H9 (cell line): ENCODE measurements at regions not wholly inside any gene's neighbourhood (a gene's known extent, or its start where the extent isn't known, plus 50 kb on each side); places are given as distances from the start of the nearest gene placed in this dataset.

Experiments
- DNase-seq: peaks from one replicate; pipeline ENCODE4 v3.0.0-alpha.2; 2017
- H2AFZ ChIP-seq: one replicate; pipeline ENCODE4 v1.6.1; 2013; ENCODE audit warnings: mild to moderate bottlenecking, low read length, control low read depth, moderate library complexity
- H2AK5ac ChIP-seq: 2 replicates; pipeline ENCODE4 v1.6.1; 2013; ENCODE audit warnings: low read length, control low read depth, mixed read lengths; ENCODE audit not compliant: insufficient read length
- H2BK120ac ChIP-seq: one replicate; pipeline ENCODE4 v1.6.1; 2013; ENCODE audit warnings: low read depth, mild to moderate bottlenecking, low read length, control low read depth, inconsistent platforms; ENCODE audit not compliant: poor library complexity, severe bottlenecking
- H2BK12ac ChIP-seq: 2 replicates; pipeline ENCODE4 v1.6.1; 2013; ENCODE audit warnings: low read length, control low read depth, mixed read lengths, low read depth; ENCODE audit not compliant: insufficient read length
- H2BK15ac ChIP-seq: 2 replicates; pipeline ENCODE4 v1.6.1; 2013; ENCODE audit warnings: low read depth, low read length, control low read depth
- H2BK20ac ChIP-seq: one replicate; pipeline ENCODE4 v1.6.1; 2013; ENCODE audit warnings: low read depth, mild to moderate bottlenecking, low read length, control low read depth, inconsistent platforms; ENCODE audit not compliant: poor library complexity, severe bottlenecking
- H2BK5ac ChIP-seq: 2 replicates; pipeline ENCODE4 v1.6.1; 2013; ENCODE audit warnings: low read length, control low read depth, mixed read lengths; ENCODE audit not compliant: insufficient read length
- H3K14ac ChIP-seq: 2 replicates; pipeline ENCODE4 v1.6.1; 2013; ENCODE audit warnings: low read length, control low read depth; ENCODE audit not compliant: insufficient read depth
- H3K18ac ChIP-seq: 2 replicates; pipeline ENCODE4 v1.6.1; 2013; ENCODE audit warnings: low read depth, mild to moderate bottlenecking, mixed read lengths, low read length, control low read depth; ENCODE audit not compliant: insufficient read length
- H3K23ac ChIP-seq: 2 replicates; pipeline ENCODE4 v1.6.1; 2013; ENCODE audit warnings: low read length, control low read depth, mixed read lengths, low read depth; ENCODE audit not compliant: insufficient read length
- H3K23me2 ChIP-seq: 2 replicates; pipeline ENCODE4 v1.6.1; 2013; ENCODE audit warnings: low read depth, mild to moderate bottlenecking, mixed read lengths, low read length, control low read depth; ENCODE audit not compliant: insufficient read length, poor library complexity, severe bottlenecking
- H3K27ac ChIP-seq: 2 replicates; pipeline ENCODE4 v1.5.1; 2013; ENCODE audit warnings: low read length, control low read depth, mixed read lengths, low read depth; ENCODE audit not compliant: insufficient read length
- H3K27me3 ChIP-seq: 2 replicates; pipeline ENCODE4 v1.6.1; 2013; ENCODE audit warnings: low read length, control low read depth, inconsistent platforms; ENCODE audit not compliant: insufficient read depth
- H3K4ac ChIP-seq: 2 replicates; pipeline ENCODE4 v1.6.1; 2013; ENCODE audit warnings: low read depth, mild to moderate bottlenecking, control low read depth, inconsistent platforms, low read length, moderate library complexity
- H3K4me1 ChIP-seq: 2 replicates; pipeline ENCODE4 v1.6.1; 2013; ENCODE audit warnings: low read length, control low read depth, inconsistent platforms; ENCODE audit not compliant: insufficient read depth
- H3K4me2 ChIP-seq: 2 replicates; pipeline ENCODE4 v1.6.1; 2013; ENCODE audit warnings: low read length, control low read depth, mixed read lengths; ENCODE audit not compliant: insufficient read length, insufficient read depth
- H3K56ac ChIP-seq: 2 replicates; pipeline ENCODE4 v1.6.1; 2013; ENCODE audit warnings: low read depth, mild to moderate bottlenecking, mixed read lengths, low read length, control low read depth; ENCODE audit not compliant: insufficient read length
- H3K79me1 ChIP-seq: 2 replicates; pipeline ENCODE4 v1.6.1; 2013; ENCODE audit warnings: low read depth, mild to moderate bottlenecking, moderate library complexity, low read length, control low read depth, inconsistent platforms; ENCODE audit not compliant: insufficient read depth, poor library complexity, severe bottlenecking
- H3K79me2 ChIP-seq: 2 replicates; pipeline ENCODE4 v1.6.1; 2013; ENCODE audit warnings: low read length, control low read depth, inconsistent platforms; ENCODE audit not compliant: insufficient read depth
- H3K9ac ChIP-seq: 2 replicates; pipeline ENCODE4 v1.6.1; 2013; ENCODE audit warnings: low read length, control low read depth, mixed read lengths; ENCODE audit not compliant: insufficient read length; ENCODE audit errors: extremely low read depth
- H3K9me3 ChIP-seq: one replicate; pipeline ENCODE4 v1.6.1; 2013; ENCODE audit warnings: low read depth, low read length, inconsistent platforms; ENCODE audit not compliant: control insufficient read depth
- H3T11ph ChIP-seq: one replicate; pipeline ENCODE4 v1.6.1; 2013; ENCODE audit warnings: mild to moderate bottlenecking, low read length, control low read depth, inconsistent platforms
- H4K20me1 ChIP-seq: one replicate; pipeline ENCODE4 v1.6.1; 2013; ENCODE audit not compliant: control insufficient read depth, insufficient read length, insufficient read depth
- H4K5ac ChIP-seq: 2 replicates; pipeline ENCODE4 v1.6.1; 2013; ENCODE audit warnings: low read depth, mild to moderate bottlenecking, mixed read lengths, low read length, control low read depth; ENCODE audit not compliant: insufficient read length
- H4K8ac ChIP-seq: replicated peaks from 2 replicates; pipeline ENCODE4 v1.6.1; 2013; ENCODE audit warnings: low read length, control low read depth, mixed read lengths, low read depth; ENCODE audit not compliant: insufficient read length
- H4K91ac ChIP-seq: 2 replicates; pipeline ENCODE4 v1.6.1; 2013; ENCODE audit warnings: low read depth, mild to moderate bottlenecking, moderate library complexity, mixed read lengths, low read length, control low read depth; ENCODE audit not compliant: insufficient read length
- H3K27ac Mint-ChIP-seq, 3 experiments: 2 replicates in 2 of 3; 3 replicates in 1 of 3; pipeline ENCODE4 v1.8.0; 2020 to 2021; ENCODE audit warnings: mixed read lengths in 3 of 3, mild to moderate bottlenecking in 1 of 3, moderate library complexity in 1 of 3
- H3K27me3 Mint-ChIP-seq: 2 replicates; pipeline ENCODE4 v1.8.0; 2021; ENCODE audit warnings: low read depth, mild to moderate bottlenecking, moderate library complexity, mixed read lengths
- H3K36me3 Mint-ChIP-seq, 3 experiments: 2 replicates in 2 of 3; 3 replicates in 1 of 3; pipeline ENCODE4 v1.8.0; 2020 to 2021; ENCODE audit warnings: low read depth in 3 of 3, mixed read lengths in 3 of 3; ENCODE audit not compliant: insufficient read depth in 1 of 3
- H3K4me1 Mint-ChIP-seq, 2 experiments: 2 replicates each; pipeline ENCODE4 v1.8.0; 2020; ENCODE audit warnings: mixed read lengths in 2 of 2
- H3K4me3 Mint-ChIP-seq, 2 experiments: 2 replicates in 1 of 2; 3 replicates in 1 of 2; pipeline ENCODE4 v1.8.0; 2020 to 2021; ENCODE audit warnings: mild to moderate bottlenecking in 2 of 2, mixed read lengths in 2 of 2, moderate library complexity in 1 of 2
- H3K9me3 Mint-ChIP-seq, 2 experiments: 2 replicates in 1 of 2; 3 replicates in 1 of 2; pipeline ENCODE4 v1.8.0; 2020; ENCODE audit warnings: mild to moderate bottlenecking in 2 of 2, mixed read lengths in 2 of 2, moderate library complexity in 1 of 2
- CTCF ChIP-seq: fragments of 200-600 bp; sonication (generic); conservative IDR thresholded peaks from 3 replicates; pipeline ENCODE4 v1.8.0; 2021; ENCODE audit warnings: antibody characterized with exemption, mild to moderate bottlenecking
- WGBS: extraction: QIAGEN DNeasy Blood & Tissue Kit; methylation state at CpG from one replicate; pipeline ENCODE4 v1.1.7; 2013; ENCODE audit warnings: missing lambda C conversion rate, low lambda C conversion rate, mixed read lengths; ENCODE audit not compliant: insufficient read length; ENCODE audit errors: extremely low coverage; 5-methylcytosine and 5-hydroxymethylcytosine counted together

- Histone ChIP-seq H3K79me2 (no peaks in the 10 kb centered on the region), H3K9ac (no peak overlapping the region), H3K4me2 (no peak overlapping the region), H2BK15ac (no peak overlapping the region), H2AFZ (no peak overlapping the region), H4K5ac (no peak overlapping the region), H2AK5ac (no peak overlapping the region), H3K79me1 (no peaks in the 10 kb centered on the region), H2BK20ac (no peak overlapping the region), H3K23ac (no peak overlapping the region), H3K23me2 (no peaks in the 10 kb centered on the region), H2BK120ac (no peak overlapping the region), H4K8ac (no peak overlapping the region), H3K4ac (no peak overlapping the region), H3K27ac (no peak overlapping the region), H2BK5ac (no peak overlapping the region), H4K91ac (no peak overlapping the region), H2BK12ac (no peak overlapping the region), H3T11ph (no peak overlapping the region), H3K56ac (no peak overlapping the region), H3K27me3 (no peaks in the 10 kb centered on the region), H3K4me1 (no peaks in the 10 kb centered on the region), H3K14ac (no peak overlapping the region), H3K18ac (no peak overlapping the region), H3K9me3 (no peaks in the 10 kb centered on the region), H4K20me1 (no peaks in the 10 kb centered on the region)
- no peak for DNase-seq
- TF ChIP-seq CTCF = no peak
- peaks cover 5% of the 10 kb centered on the region for H3K27me3 Mint-ChIP-seq
- no CpG with 5 or more reads among the region's 3 CpGs for WGBS
- no peaks in the 10 kb centered on the region for H3K36me3 Mint-ChIP-seq
- H3K9me3 Mint-ChIP-seq = no peaks in the 10 kb centered on the region
- H3K27ac Mint-ChIP-seq = no peak overlapping the region
- H3K4me3 Mint-ChIP-seq = no peak overlapping the region
- peaks cover 22 to 24% of the 10 kb centered on the region in 2 experiments for H3K4me1 Mint-ChIP-seq
Measured at GRCh38 chr1:62386351-62387121, 50.3 kb upstream of the USP1 start.
